ENCODE measurements at regions not wholly inside any gene's neighbourhood (a gene's known extent, or its start where the extent isn't known, plus 50 kb on each side); places are given as distances from the start of the nearest gene placed in this dataset.

- no peak for TF ChIP-seq ETS1 (IDR thresholded peaks at IDR 0.05)
- TF ChIP-seq ZNF114 (CRISPR knock-in tag; IDR thresholded peaks at IDR 0.05), result no peak
- TF ChIP-seq POLR2AphosphoS5 (IDR thresholded peaks at IDR 0.05; ENCODE audit: low read depth), result no peak
Observed at GRCh38 chr9:108676355-108676754, 179.4 kb downstream of the ACTL7B start (continued).

GRCh38 chr9:108675708-108676107 lies 180.1 kb downstream of the ACTL7B start:
- ATAC-seq, result no peak
- no peak overlapping the region for H3K27ac Mint-ChIP-seq
- no peaks in the 10 kb centered on the region for H3K27me3 Mint-ChIP-seq (ENCODE audit: insufficient read depth, low read depth, poor library complexity)

More at GRCh38 chr9:108675708-108676107, 180.1 kb downstream of the ACTL7B start:
- no peak for DNase-seq (ENCODE audit: low spot score)
- Mint-ChIP-seq H3K4me3 (no peak overlapping the region), H3K36me3 (ENCODE audit: low read depth) (no peaks in the 10 kb centered on the region), H3K4me1 (peaks cover 19% of the 10 kb centered on the region), H3K9me3 (0 out of 3 replicates have a peak, but pooled peaks cover 2% of the 10 kb centered on the region)
- Histone ChIP-seq H3K4me3 (no peak overlapping the region), H3K4me1 (ENCODE audit: insufficient read depth) (peaks cover 7% of the 10 kb centered on the region; the same call in 1 of the 2 replicates), H3F3A (replicated peaks; ENCODE audit: low read depth) (no peaks in the 10 kb centered on the region), H2AFZ (no peak overlapping the region), H3K27me3 (ENCODE audit: insufficient read depth) (no peaks in the 10 kb centered on the region), H3K27ac (ENCODE audit: low read depth) (no peak overlapping the region), H3K79me2 (replicated peaks; ENCODE audit: insufficient read depth) (no peaks in the 10 kb centered on the region), H3K9me2 (ENCODE audit: insufficient read depth) (peaks cover 7% of the 10 kb centered on the region; the same call in 1 of the 2 replicates), H4K20me1 (replicated peaks; ENCODE audit: insufficient read depth) (no peaks in the 10 kb centered on the region), H3K36me3 (ENCODE audit: insufficient read depth) (no peaks in the 10 kb centered on the region), H3K4me2 (no peak overlapping the region)
- TF ChIP-seq ZNF462 (CRISPR knock-in tag; IDR thresholded peaks at IDR 0.05) (no peak), NANOG (IDR thresholded peaks at IDR 0.05; ENCODE audit: borderline replicate concordance) (no peak), EZH2phosphoT487 (IDR thresholded peaks at IDR 0.05; ENCODE audit: unreplicated experiment) (no peak), POLR2AphosphoS5 (IDR thresholded peaks at IDR 0.05; ENCODE audit: low read depth) (no peak), ZNF114 (CRISPR knock-in tag; IDR thresholded peaks at IDR 0.05) (no peak), REST (IDR thresholded peaks at IDR 0.05; ENCODE audit: unreplicated experiment) (no peak), JUNB (IDR thresholded peaks at IDR 0.05; ENCODE audit: unreplicated experiment) (no peak), STAT1 (IDR thresholded peaks at IDR 0.05; ENCODE audit: unreplicated experiment) (no peak), EZH2 (IDR thresholded peaks at IDR 0.05; ENCODE audit: low read depth, unreplicated experiment) (no peak)

Data from GM23338 (cell line).